ENCODE measurements at regions not wholly inside any gene's neighbourhood (a gene's known extent, or its start where the extent isn't known, plus 50 kb on each side); places are given as distances from the start of the nearest gene placed in this dataset.

GRCh38 chr7:109309790-109310189, 740.1 kb downstream of the DNAJB9 start:
- TF ChIP-seq CTCF (IDR thresholded peaks at IDR 0.05) = no peak
- TF ChIP-seq POLR2A (IDR thresholded peaks at IDR 0.05) = no peak

Measured in right lobe of liver (tissue), 4 donors.